ENCODE measurements at regions not wholly inside any gene's neighbourhood (a gene's known extent, or its start where the extent isn't known, plus 50 kb on each side); places are given as distances from the start of the nearest gene placed in this dataset.
"Not testable (repeated sequence)": the region's sequence is repeated elsewhere in the genome, so short reads cannot be mapped to it uniquely, and the experiment has no call there.

DNA sequence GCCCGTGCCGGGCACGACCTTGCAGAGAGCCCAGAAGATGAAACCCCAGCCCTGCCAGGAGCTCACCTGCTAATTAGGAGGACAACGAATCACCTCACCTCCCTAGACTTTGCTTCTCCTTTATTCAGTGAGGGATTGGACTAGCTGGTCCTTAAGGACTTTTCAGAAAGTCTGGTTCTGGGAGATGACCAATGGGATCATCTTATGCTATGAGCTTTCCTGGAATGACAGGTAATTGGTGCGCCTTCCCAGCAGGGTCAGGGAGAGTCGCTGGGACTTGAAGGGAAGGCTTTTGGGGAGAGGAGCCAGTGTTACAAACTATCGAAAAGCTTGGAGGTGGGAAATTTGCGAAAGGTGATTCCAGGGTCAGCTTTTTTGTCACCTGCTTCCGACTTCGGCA lies 159.1 kb downstream of the KLRB1 start:
- TF ChIP-seq, protein P1, sequence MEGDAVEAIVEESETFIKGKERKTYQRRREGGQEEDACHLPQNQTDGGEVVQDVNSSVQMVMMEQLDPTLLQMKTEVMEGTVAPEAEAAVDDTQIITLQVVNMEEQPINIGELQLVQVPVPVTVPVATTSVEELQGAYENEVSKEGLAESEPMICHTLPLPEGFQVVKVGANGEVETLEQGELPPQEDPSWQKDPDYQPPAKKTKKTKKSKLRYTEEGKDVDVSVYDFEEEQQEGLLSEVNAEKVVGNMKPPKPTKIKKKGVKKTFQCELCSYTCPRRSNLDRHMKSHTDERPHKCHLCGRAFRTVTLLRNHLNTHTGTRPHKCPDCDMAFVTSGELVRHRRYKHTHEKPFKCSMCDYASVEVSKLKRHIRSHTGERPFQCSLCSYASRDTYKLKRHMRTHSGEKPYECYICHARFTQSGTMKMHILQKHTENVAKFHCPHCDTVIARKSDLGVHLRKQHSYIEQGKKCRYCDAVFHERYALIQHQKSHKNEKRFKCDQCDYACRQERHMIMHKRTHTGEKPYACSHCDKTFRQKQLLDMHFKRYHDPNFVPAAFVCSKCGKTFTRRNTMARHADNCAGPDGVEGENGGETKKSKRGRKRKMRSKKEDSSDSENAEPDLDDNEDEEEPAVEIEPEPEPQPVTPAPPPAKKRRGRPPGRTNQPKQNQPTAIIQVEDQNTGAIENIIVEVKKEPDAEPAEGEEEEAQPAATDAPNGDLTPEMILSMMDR (conservative IDR thresholded peaks at IDR 0.05; ENCODE audit: low read depth, low read length), result not testable (repeated sequence)
- not testable (repeated sequence) for TF ChIP-seq EZH2 (IDR thresholded peaks at IDR 0.05; ENCODE audit: borderline replicate concordance, low read depth, low read length, poor library complexity, severe bottlenecking)

Measured in A673 (cell line).